ENCODE measurements at regions not wholly inside any gene's neighbourhood (a gene's known extent, or its start where the extent isn't known, plus 50 kb on each side); places are given as distances from the start of the nearest gene placed in this dataset.

GRCh38 chr3:94561094-94561493 lies 498.2 kb downstream of the NSUN3 start:
- no peaks in the 10 kb centered on the region for H3K4me1 ChIP-seq
- intact Hi-C loops (cut with DNase I) = no loop called here
- no peak overlapping the region for H3K27ac ChIP-seq
- TF ChIP-seq, protein P1, sequence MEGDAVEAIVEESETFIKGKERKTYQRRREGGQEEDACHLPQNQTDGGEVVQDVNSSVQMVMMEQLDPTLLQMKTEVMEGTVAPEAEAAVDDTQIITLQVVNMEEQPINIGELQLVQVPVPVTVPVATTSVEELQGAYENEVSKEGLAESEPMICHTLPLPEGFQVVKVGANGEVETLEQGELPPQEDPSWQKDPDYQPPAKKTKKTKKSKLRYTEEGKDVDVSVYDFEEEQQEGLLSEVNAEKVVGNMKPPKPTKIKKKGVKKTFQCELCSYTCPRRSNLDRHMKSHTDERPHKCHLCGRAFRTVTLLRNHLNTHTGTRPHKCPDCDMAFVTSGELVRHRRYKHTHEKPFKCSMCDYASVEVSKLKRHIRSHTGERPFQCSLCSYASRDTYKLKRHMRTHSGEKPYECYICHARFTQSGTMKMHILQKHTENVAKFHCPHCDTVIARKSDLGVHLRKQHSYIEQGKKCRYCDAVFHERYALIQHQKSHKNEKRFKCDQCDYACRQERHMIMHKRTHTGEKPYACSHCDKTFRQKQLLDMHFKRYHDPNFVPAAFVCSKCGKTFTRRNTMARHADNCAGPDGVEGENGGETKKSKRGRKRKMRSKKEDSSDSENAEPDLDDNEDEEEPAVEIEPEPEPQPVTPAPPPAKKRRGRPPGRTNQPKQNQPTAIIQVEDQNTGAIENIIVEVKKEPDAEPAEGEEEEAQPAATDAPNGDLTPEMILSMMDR (IDR thresholded peaks at IDR 0.05) = no peak
- no peak for DNase-seq
- no peak overlapping the region for H3K4me3 ChIP-seq
- ATAC-seq = no peak
- peaks cover 0 to 20% (median 0%) of the 10 kb centered on the region in 11 donors for H3K9me3 ChIP-seq
- WGBS, 2 donors = 29 to 49% methylated on average over 3 of the region's 3 CpGs
- no peaks in the 10 kb centered on the region for H3K27me3 ChIP-seq
- no peaks in the 10 kb centered on the region for H3K36me3 ChIP-seq

DNA sequence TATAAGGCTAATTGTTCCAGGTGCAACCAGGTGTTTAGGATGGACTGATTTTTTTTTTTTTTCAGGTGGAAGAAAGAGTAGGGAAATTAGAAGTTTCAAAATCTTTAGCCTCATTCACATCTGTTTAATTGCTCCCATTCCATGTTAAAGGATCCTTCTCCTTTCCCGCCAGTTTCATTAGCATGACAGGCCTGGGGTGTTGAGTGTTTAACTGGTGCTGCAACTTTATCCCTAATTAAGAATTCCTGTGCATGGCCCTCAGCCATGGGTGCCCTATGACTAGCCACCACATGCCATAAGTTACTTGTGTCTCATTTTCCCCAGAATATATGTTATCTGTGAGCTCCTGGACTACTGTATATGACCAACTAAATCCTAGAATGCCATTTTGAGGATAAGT lies 501.4 kb downstream of the NSUN3 start:
- ATAC-seq = no peak
- TF ChIP-seq, protein P1 (IDR thresholded peaks at IDR 0.05) = no peak
- H3K27ac ChIP-seq = no peak overlapping the region
- no peaks in the 10 kb centered on the region for H3K4me1 ChIP-seq
- no peaks in the 10 kb centered on the region for H3K36me3 ChIP-seq
- intact Hi-C loops (cut with DNase I) = no loop called here
- no peak overlapping the region for H3K4me3 ChIP-seq
- no peak for DNase-seq
- no peaks in the 10 kb centered on the region for H3K9me3 ChIP-seq
- H3K27me3 ChIP-seq = no peaks in the 10 kb centered on the region
- WGBS, 2 donors = 80 to 100% methylated on average over 1 of the region's 1 CpG

DNA sequence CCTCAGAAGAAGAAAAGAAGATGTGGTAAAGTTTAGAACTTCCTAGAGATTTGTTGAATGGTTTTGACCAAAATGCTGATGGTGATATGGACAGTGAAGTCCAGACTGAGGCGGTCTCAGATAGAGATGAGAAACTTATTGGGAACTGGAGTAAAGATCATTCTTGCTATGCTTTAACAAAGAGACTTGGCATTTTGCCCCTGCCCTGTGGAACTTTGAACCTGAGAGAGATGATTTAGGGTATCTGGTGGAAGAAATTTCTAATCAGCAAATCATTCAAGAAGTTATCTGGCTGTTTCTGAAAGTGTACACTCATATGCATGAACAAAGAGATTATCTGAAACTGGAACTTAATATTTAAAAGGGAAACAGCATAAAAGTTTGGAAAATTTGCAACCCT lies 505.2 kb downstream of the NSUN3 start:
- DNase-seq = no peak

GRCh38 chr3:94573337-94573736 lies 510.5 kb downstream of the NSUN3 start:
- intact Hi-C loops (cut with DNase I) = no loop called here
- WGBS, 2 donors = 82 to 93% methylated on average over 2 of the region's 2 CpGs
- TF ChIP-seq, protein P1 (IDR thresholded peaks at IDR 0.05) = no peak

More for the DNA sequence above, 505.2 kb downstream of the NSUN3 start:
- Histone ChIP-seq H3K9me3 (no peaks in the 10 kb centered on the region), H3K4me3 (no peak overlapping the region), H3K27ac (no peak overlapping the region), H3K27me3 (no peaks in the 10 kb centered on the region), H3K4me1 (no peaks in the 10 kb centered on the region), H3K36me3 (no peaks in the 10 kb centered on the region)
- WGBS, 2 donors = 0% methylated on average over 1 of the region's 1 CpG
- no peak for ATAC-seq
- intact Hi-C loops (cut with DNase I) = no loop called here
- TF ChIP-seq, protein P1 (IDR thresholded peaks at IDR 0.05) = no peak

More at GRCh38 chr3:94573337-94573736, 510.5 kb downstream of the NSUN3 start:
- no peak for ATAC-seq
- Histone ChIP-seq H3K4me3 (no peak overlapping the region), H3K4me1 (no peaks in the 10 kb centered on the region), H3K27ac (no peak overlapping the region), H3K9me3 (peaks cover 0 to 6% (median 0%) of the 10 kb centered on the region in 11 donors), H3K27me3 (no peaks in the 10 kb centered on the region), H3K36me3 (no peaks in the 10 kb centered on the region)
- DNase-seq = no peak

Measured in heart right ventricle (tissue), 16 donors.